Mammary epithelial cell (primary cell): ENCODE measurements at regions not wholly inside any gene's neighbourhood (a gene's known extent, or its start where the extent isn't known, plus 50 kb on each side); places are given as distances from the start of the nearest gene placed in this dataset.

Source experiments
- CTCF ChIP-seq, 2 donors: IDR thresholded peaks in 1 of 2; conservative IDR thresholded peaks in 1 of 2; 2 replicates each; pipeline ENCODE4 v1.5.1; 2011 to 2012; ENCODE audit warnings: inconsistent platforms in 2 of 2, low read length in 2 of 2, mild to moderate bottlenecking in 2 of 2, control low read depth in 1 of 2, low read depth in 1 of 2; ENCODE audit not compliant: insufficient read depth in 1 of 2; ENCODE audit errors: extremely low read depth in 1 of 2
- EZH2 ChIP-seq: IDR thresholded peaks from 2 replicates; pipeline ENCODE4 v1.6.1; 2012; ENCODE audit warnings: low read length, inconsistent platforms, borderline replicate concordance

GRCh38 chrX:143437439-143437838 lies 79.8 kb downstream of the SPANXN3 start:
- TF ChIP-seq EZH2 (no peak), CTCF (conservative IDR thresholded peaks at IDR 0.05 in 1 of 2, IDR thresholded peaks at IDR 0.05 in 1 of 2; ENCODE audit: extremely low read depth in 1 of 2, insufficient read depth in 1 of 2, low read depth in 1 of 2, low read length in 2 of 2) (peak in 1 of 2 donors; percentile 9)
